ENCODE measurements at regions not wholly inside any gene's neighbourhood (a gene's known extent, or its start where the extent isn't known, plus 50 kb on each side); places are given as distances from the start of the nearest gene placed in this dataset.
"Not testable (repeated sequence)": the region's sequence is repeated elsewhere in the genome, so short reads cannot be mapped to it uniquely, and the experiment has no call there.

GRCh38 chr9:72444435-72444834 lies 77.0 kb upstream of the TMC1 start:
- no peak for DNase-seq
- Histone ChIP-seq H3K4me1 (ENCODE audit: insufficient read depth) (peaks cover 1% of the 10 kb centered on the region), H3K36me3 (no peaks in the 10 kb centered on the region), H3K9me3 (no peaks in the 10 kb centered on the region), H3K27me3 (no peaks in the 10 kb centered on the region), H3K27ac (no peak overlapping the region), H3K4me3 (no peak overlapping the region)
- WGBS, 3 donors: 89 to 98% (median 93%) methylated on average over 1 of the region's 1 CpG
- intact Hi-C loops (cut with DNase I): no loop called here
- TF ChIP-seq EP300 (IDR thresholded peaks at IDR 0.05): no peak

- Histone ChIP-seq H3K4me3 (no peak overlapping the region), H3K27me3 (no peaks in the 10 kb centered on the region), H3K27ac (no peak overlapping the region), H3K9me3 (no peaks in the 10 kb centered on the region), H3K4me1 (ENCODE audit: insufficient read depth) (peaks cover 1% of the 10 kb centered on the region), H3K36me3 (no peaks in the 10 kb centered on the region)
- WGBS, 3 donors: 87 to 90% (median 89%) methylated on average over 4 of the region's 4 CpGs
- TF ChIP-seq POLR2A (IDR thresholded peaks at IDR 0.05): no peak
- no peak for TF ChIP-seq CTCF (IDR thresholded peaks at IDR 0.05)
- no peak for TF ChIP-seq EP300 (IDR thresholded peaks at IDR 0.05)
- intact Hi-C loops (cut with DNase I): no loop called here
- no peak for DNase-seq
Measured at GRCh38 chr9:72443855-72444254, 77.6 kb upstream of the TMC1 start.

- Histone ChIP-seq H3K27ac (no peak overlapping the region), H3K4me1 (ENCODE audit: insufficient read depth) (peaks cover 1% of the 10 kb centered on the region), H3K27me3 (no peaks in the 10 kb centered on the region), H3K36me3 (no peaks in the 10 kb centered on the region), H3K4me3 (no peak overlapping the region), H3K9me3 (no peaks in the 10 kb centered on the region)
- WGBS, 3 donors: 35 to 49% (median 39%) methylated on average over 2 of the region's 2 CpGs
- no peak for DNase-seq
- intact Hi-C loops (cut with DNase I): no loop called here
- no peak for TF ChIP-seq POLR2A (IDR thresholded peaks at IDR 0.05)
Measured at GRCh38 chr9:72441848-72442607, 77.0 kb upstream of the ZFAND5 start.

GRCh38 chr9:72440992-72441847 lies 76.2 kb upstream of the ZFAND5 start:
- Histone ChIP-seq H3K27me3 (no peaks in the 10 kb centered on the region), H3K9me3 (no peaks in the 10 kb centered on the region), H3K27ac (no peak overlapping the region), H3K4me1 (ENCODE audit: insufficient read depth) (peaks cover 1% of the 10 kb centered on the region), H3K4me3 (no peak overlapping the region), H3K36me3 (no peaks in the 10 kb centered on the region)
- TF ChIP-seq EP300 (IDR thresholded peaks at IDR 0.05) (no peak), POLR2A (IDR thresholded peaks at IDR 0.05) (no peak), CTCF (IDR thresholded peaks at IDR 0.05) (no peak)
- 92 to 93% (median 92%) methylated on average over 7 of the region's 7 CpGs for WGBS, 3 donors
- DNase-seq: no peak
- intact Hi-C loops (cut with DNase I): no loop called here

GRCh38 chr9:72440378-72440777 lies 75.4 kb upstream of the ZFAND5 start:
- WGBS, 3 donors: 92 to 99% (median 96%) methylated on average over 2 of the region's 2 CpGs
- no peak for DNase-seq
- no peak overlapping the region for H3K4me3 ChIP-seq
- TF ChIP-seq EP300 (IDR thresholded peaks at IDR 0.05) (no peak), POLR2A (IDR thresholded peaks at IDR 0.05) (no peak), CTCF (IDR thresholded peaks at IDR 0.05) (no peak)
- no peaks in the 10 kb centered on the region for H3K27me3 ChIP-seq
- intact Hi-C loops (cut with DNase I): no loop called here
- no peaks in the 10 kb centered on the region for H3K9me3 ChIP-seq
- no peak overlapping the region for H3K27ac ChIP-seq
- H3K36me3 ChIP-seq: no peaks in the 10 kb centered on the region
- peaks cover 1% of the 10 kb centered on the region for H3K4me1 ChIP-seq (ENCODE audit: insufficient read depth)

GRCh38 chr9:72433616-72434267 lies 68.7 kb upstream of the ZFAND5 start:
- H3K27ac ChIP-seq; H3K9me3 ChIP-seq; H3K4me3 ChIP-seq; H3K4me1 ChIP-seq (ENCODE audit: insufficient read depth); intact Hi-C loops (cut with DNase I); H3K27me3 ChIP-seq; H3K36me3 ChIP-seq: not testable (repeated sequence)
- DNase-seq: peak in 1 of 5 donors; percentile 34
- 30 to 41% (median 40%) methylated on average over 12 of the region's 12 CpGs for WGBS, 3 donors
